ENCODE measurements at regions not wholly inside any gene's neighbourhood (a gene's known extent, or its start where the extent isn't known, plus 50 kb on each side); places are given as distances from the start of the nearest gene placed in this dataset.

GRCh38 chr4:29578329-29578728 lies 1141.8 kb upstream of the PCDH7 start:
- Histone ChIP-seq H3K9me3 (replicated peaks in 1 of 2; ENCODE audit: control insufficient read depth in 1 of 2, insufficient read depth in 1 of 2, low read length in 2 of 2) (no peaks in the 10 kb centered on the region), H2AFZ (ENCODE audit: insufficient read depth, low read depth, low read length, poor library complexity, severe bottlenecking) (no peak overlapping the region), H4K20me1 (ENCODE audit: insufficient read depth, low read length) (no peaks in the 10 kb centered on the region), H3K9ac (ENCODE audit: insufficient read depth, low read length, poor library complexity, severe bottlenecking) (no peak overlapping the region), H3K27ac (ENCODE audit: low read depth in 1 of 2, low read length in 2 of 2) (no peak overlapping the region), H3K79me2 (ENCODE audit: insufficient read depth, low read length) (no peaks in the 10 kb centered on the region), H3K4me1 (ENCODE audit: control insufficient read depth in 1 of 2, insufficient read depth in 2 of 2, low read length in 2 of 2) (no peaks in the 10 kb centered on the region), H3K4me3 (replicated peaks in 1 of 3; ENCODE audit: low read depth in 2 of 3, low read length in 3 of 3) (no peak overlapping the region), H3K36me3 (replicated peaks in 1 of 2; ENCODE audit: control insufficient read depth in 1 of 2, insufficient read depth in 2 of 2, low read length in 2 of 2) (no peaks in the 10 kb centered on the region), H3K27me3 (ENCODE audit: control insufficient read depth in 2 of 2, insufficient read depth in 2 of 2, low read length in 2 of 2) (no peaks in the 10 kb centered on the region), H3K4me2 (replicated peaks; ENCODE audit: extremely low read depth, low read length, poor library complexity, severe bottlenecking) (no peak overlapping the region)
- Mint-ChIP-seq H3K36me3 (no peaks in the 10 kb centered on the region), H3K4me1 (no peaks in the 10 kb centered on the region), H3K9me3 (peaks cover 0 to 4% (median 1%) of the 10 kb centered on the region in 7 donors), H3K27me3 (ENCODE audit: low read depth in 3 of 3) (peaks cover 0 to 1% (median 0%) of the 10 kb centered on the region in 3 donors), H3K27ac (no peak overlapping the region), H3K4me3 (no peak overlapping the region)
- no peak for TF ChIP-seq CTCF (IDR thresholded peaks at IDR 0.05)
- 100% methylated on average over 1 of the region's 2 CpGs for WGBS (ENCODE audit: insufficient coverage)
- intact Hi-C loops (cut with micrococcal nuclease), result no loop called here
- DNase-seq, result no peak

- no peak for DNase-seq
- H3K9me3 ChIP-seq (replicated peaks in 1 of 2; ENCODE audit: control insufficient read depth in 1 of 2, insufficient read depth in 1 of 2, low read length in 2 of 2), result no peaks in the 10 kb centered on the region
- no peaks in the 10 kb centered on the region for H3K36me3 ChIP-seq (replicated peaks in 1 of 2; ENCODE audit: control insufficient read depth in 1 of 2, insufficient read depth in 2 of 2, low read length in 2 of 2)
- TF ChIP-seq CTCF (IDR thresholded peaks at IDR 0.05), result no peak
- intact Hi-C loops (cut with micrococcal nuclease), result no loop called here
- H3K27me3 ChIP-seq (ENCODE audit: control insufficient read depth in 2 of 2, insufficient read depth in 2 of 2, low read length in 2 of 2), result no peaks in the 10 kb centered on the region
- no peak overlapping the region for H3K4me2 ChIP-seq (replicated peaks; ENCODE audit: extremely low read depth, low read length, poor library complexity, severe bottlenecking)
- no peak overlapping the region for H3K9ac ChIP-seq (ENCODE audit: insufficient read depth, low read length, poor library complexity, severe bottlenecking)
- no peak overlapping the region for H3K4me3 Mint-ChIP-seq
- no peaks in the 10 kb centered on the region for H3K4me1 ChIP-seq (ENCODE audit: control insufficient read depth in 1 of 2, insufficient read depth in 2 of 2, low read length in 2 of 2)
- no peak overlapping the region for H3K27ac ChIP-seq (ENCODE audit: low read depth in 1 of 2, low read length in 2 of 2)
- peaks cover 0 to 4% (median 1%) of the 10 kb centered on the region in 7 donors for H3K9me3 Mint-ChIP-seq
- H3K4me3 ChIP-seq (replicated peaks in 1 of 3; ENCODE audit: low read depth in 2 of 3, low read length in 3 of 3), result no peak overlapping the region
- H4K20me1 ChIP-seq (ENCODE audit: insufficient read depth, low read length), result no peaks in the 10 kb centered on the region
- H3K36me3 Mint-ChIP-seq, result no peaks in the 10 kb centered on the region
- no peaks in the 10 kb centered on the region for H3K79me2 ChIP-seq (ENCODE audit: insufficient read depth, low read length)
- H3K4me1 Mint-ChIP-seq, result no peaks in the 10 kb centered on the region
- 50% methylated on average over 1 of the region's 2 CpGs for WGBS (ENCODE audit: insufficient coverage)
- no peak overlapping the region for H3K27ac Mint-ChIP-seq
- H2AFZ ChIP-seq (ENCODE audit: insufficient read depth, low read depth, low read length, poor library complexity, severe bottlenecking), result no peak overlapping the region
- H3K27me3 Mint-ChIP-seq (ENCODE audit: low read depth in 3 of 3), result peaks cover 0 to 1% (median 0%) of the 10 kb centered on the region in 3 donors
Observed at GRCh38 chr4:29581457-29581856, 1138.7 kb upstream of the PCDH7 start.

Measured in CD14-positive monocyte (primary cell).